H1 (cell line): ENCODE measurements at regions not wholly inside any gene's neighbourhood (a gene's known extent, or its start where the extent isn't known, plus 50 kb on each side); places are given as distances from the start of the nearest gene placed in this dataset.

ENCODE experiments used
- CTCF ChIA-PET: fragments of 300-600 bp; sonication (Branson Sonifier 250); formaldehyde crosslinking; loops from one replicate; lab custom pipeline; 2021; ENCODE audit not compliant: partially characterized antibody; lab: Charles Lee
- POLR2A ChIA-PET: fragments of 300-600 bp; sonication (Branson Sonifier 250); formaldehyde crosslinking; loops from one replicate; lab custom pipeline; 2021; ENCODE audit warnings: inconsistent platforms; ENCODE audit not compliant: partially characterized antibody; lab: Charles Lee
- DNase-seq, 2 experiments: peaks; one replicate each; pipeline versions ENCODE4 v3.0.0 to v3.0.0-alpha.2; 2010 to 2022; ENCODE audit warnings: low spot score in 2 of 2, low read depth in 1 of 2, mixed read lengths in 1 of 2
- FAIRE-seq: peaks from 2 replicates; lab custom pipeline; 2011; peaks lifted over from hg19 to GRCh38; lab: Jason Lieb, UNC
- H2AFZ ChIP-seq: 2 replicates; pipeline ENCODE4 v1.8.1; 2012; ENCODE audit warnings: low read length, inconsistent platforms
- H2AK5ac ChIP-seq: 2 replicates; pipeline ENCODE4 v1.6.1; 2013; ENCODE audit warnings: low read depth, low read length
- H2BK120ac ChIP-seq: replicated peaks from 2 replicates; pipeline ENCODE3; 2013; ENCODE audit warnings: low read depth, low read length, inconsistent platforms
- H2BK12ac ChIP-seq: 2 replicates; pipeline ENCODE4 v1.6.1; 2013; ENCODE audit warnings: low read depth, low read length
- H2BK15ac ChIP-seq: 2 replicates; pipeline ENCODE4 v1.6.1; 2013; ENCODE audit warnings: low read length
- H2BK20ac ChIP-seq: 2 replicates; pipeline ENCODE4 v1.6.1; 2013; ENCODE audit warnings: low read length
- H2BK5ac ChIP-seq: 2 replicates; pipeline ENCODE4 v1.6.1; 2013; ENCODE audit warnings: low read depth, low read length
- H3K14ac ChIP-seq: 2 replicates; pipeline ENCODE4 v1.6.1; 2013; ENCODE audit warnings: inconsistent platforms; ENCODE audit not compliant: insufficient read length
- H3K18ac ChIP-seq: 2 replicates; pipeline ENCODE4 v1.6.1; 2013; ENCODE audit warnings: low read length; ENCODE audit errors: extremely low read depth
- H3K23ac ChIP-seq: 2 replicates; pipeline ENCODE4 v1.6.1; 2013; ENCODE audit warnings: inconsistent platforms; ENCODE audit not compliant: insufficient read length
- H3K23me2 ChIP-seq: 2 replicates; pipeline ENCODE4 v1.6.1; 2013; ENCODE audit warnings: low read depth, low read length
- H3K27ac ChIP-seq: 2 replicates; pipeline ENCODE4 v1.6.1; 2011; ENCODE audit warnings: low read depth, low read length, inconsistent platforms
- H3K27me3 ChIP-seq, 4 experiments: replicated peaks in 1 of 4; 1 replicate in 1 of 4; 2 replicates in 3 of 4; pipeline versions ENCODE4 v1.6.1 to v1.8.1; 2011 to 2013; ENCODE audit warnings: low read length in 3 of 4, mild to moderate bottlenecking in 3 of 4, inconsistent platforms in 2 of 4, mixed read lengths in 2 of 4, moderate library complexity in 1 of 4; ENCODE audit not compliant: control insufficient read depth in 3 of 4, insufficient read depth in 3 of 4; ENCODE audit errors: extremely low read depth in 1 of 4
- H3K36me3 ChIP-seq, 4 experiments: 2 replicates each; pipeline versions ENCODE4 v1.6.1 to v1.8.1; 2011 to 2013; ENCODE audit warnings: mild to moderate bottlenecking in 4 of 4, low read length in 3 of 4, moderate library complexity in 2 of 4, control low read depth in 1 of 4, inconsistent platforms in 1 of 4; ENCODE audit not compliant: insufficient read depth in 4 of 4, control insufficient read depth in 2 of 4
- H3K4ac ChIP-seq: replicated peaks from 2 replicates; pipeline ENCODE3; 2013; ENCODE audit warnings: low read length, low read depth, mixed read lengths, inconsistent platforms; ENCODE audit not compliant: insufficient read length
- H3K4me1 ChIP-seq, 4 experiments: replicated peaks in 1 of 4; 1 replicate in 1 of 4; 2 replicates in 3 of 4; pipeline versions ENCODE4 v1.6.1 to v1.8.1; 2011 to 2013; ENCODE audit warnings: low read length in 3 of 4, inconsistent platforms in 2 of 4, mixed read lengths in 1 of 4; ENCODE audit not compliant: insufficient read depth in 4 of 4, control insufficient read depth in 3 of 4
- H3K4me2 ChIP-seq, 2 experiments: 2 replicates each; pipeline versions ENCODE4 v1.6.1 to v1.8.1; 2011 to 2013; ENCODE audit warnings: low read depth in 2 of 2, low read length in 2 of 2, control low read depth in 1 of 2, inconsistent platforms in 1 of 2, mild to moderate bottlenecking in 1 of 2; ENCODE audit not compliant: insufficient read depth in 1 of 2
- H3K4me3 ChIP-seq, 4 experiments: fragments of 200-600, 300-600 bp in 1 of 4; sonication (generic), shearing (Covaris generic), sonication (Bioruptor Twin) in 1 of 4; 2 replicates each; pipeline versions ENCODE4 v1.5.1 to v1.8.1; 2011 to 2016; ENCODE audit warnings: low read length in 4 of 4, low read depth in 3 of 4, control low read depth in 2 of 4, inconsistent platforms in 2 of 4, mild to moderate bottlenecking in 2 of 4, mixed read lengths in 1 of 4, moderate library complexity in 1 of 4; ENCODE audit not compliant: insufficient read depth in 2 of 4; ENCODE audit errors: extremely low read depth in 1 of 4
- H3K56ac ChIP-seq: replicated peaks from 2 replicates; pipeline ENCODE3; 2013; ENCODE audit warnings: low read depth, mild to moderate bottlenecking, mixed read lengths, low read length, inconsistent platforms; ENCODE audit not compliant: insufficient read length
- H3K79me1 ChIP-seq: 2 replicates; pipeline ENCODE4 v1.6.1; 2013; ENCODE audit warnings: low read depth, low read length, control low read depth
- H3K79me2 ChIP-seq, 2 experiments: 2 replicates each; pipeline versions ENCODE4 v1.6.1 to v1.8.1; 2012 to 2013; ENCODE audit warnings: low read length in 2 of 2, mild to moderate bottlenecking in 2 of 2, inconsistent platforms in 1 of 2; ENCODE audit not compliant: insufficient read depth in 2 of 2, control insufficient read depth in 1 of 2
- H3K9ac ChIP-seq, 4 experiments: replicated peaks in 1 of 4; 1 replicate in 1 of 4; 2 replicates in 3 of 4; pipeline versions ENCODE4 v1.6.1 to v1.8.1; 2011 to 2013; ENCODE audit warnings: low read depth in 3 of 4, low read length in 3 of 4, control low read depth in 2 of 4, mild to moderate bottlenecking in 2 of 4, moderate library complexity in 2 of 4, inconsistent platforms in 1 of 4; ENCODE audit errors: extremely low read depth in 1 of 4
- H3K9me3 ChIP-seq, 2 experiments: 2 replicates each; pipeline versions ENCODE4 v1.6.1 to v1.8.1; 2012 to 2013; ENCODE audit warnings: mild to moderate bottlenecking in 2 of 2, moderate library complexity in 2 of 2, control low read depth in 1 of 2, inconsistent platforms in 1 of 2, low read depth in 1 of 2, low read length in 1 of 2, mixed read lengths in 1 of 2; ENCODE audit not compliant: insufficient read depth in 2 of 2
- H4K20me1 ChIP-seq, 2 experiments: replicated peaks in 1 of 2; 2 replicates each; pipeline versions ENCODE3 to v1.8.1; 2011 to 2013; ENCODE audit warnings: inconsistent platforms in 2 of 2, low read length in 2 of 2, mild to moderate bottlenecking in 1 of 2; ENCODE audit not compliant: insufficient read depth in 2 of 2, control insufficient read depth in 1 of 2
- H4K5ac ChIP-seq: 2 replicates; pipeline ENCODE4 v1.6.1; 2013; ENCODE audit warnings: low read length, low read depth, mixed read lengths, inconsistent platforms; ENCODE audit not compliant: insufficient read length
- H4K8ac ChIP-seq: 2 replicates; pipeline ENCODE4 v1.8.0; 2013; ENCODE audit warnings: mild to moderate bottlenecking, moderate library complexity, low read length, inconsistent platforms; ENCODE audit not compliant: insufficient read depth; ENCODE audit errors: extremely low read depth
- H4K91ac ChIP-seq: replicated peaks from 2 replicates; pipeline ENCODE3; 2013; ENCODE audit warnings: low read length, mixed read lengths, inconsistent platforms; ENCODE audit not compliant: insufficient read length
- ASH2L ChIP-seq: fragments of 200-600, 300-600 bp; sonication (generic); IDR thresholded peaks from one replicate; pipeline ENCODE4 v1.7.1; 2017; ENCODE audit warnings: low read length
- BACH1 ChIP-seq: IDR thresholded peaks from 2 replicates; pipeline ENCODE4 v1.6.1; 2012; ENCODE audit warnings: low read length, improper control_type of control experiment
- EZH2 ChIP-seq: fragments of 200-600 bp; sonication (generic); IDR thresholded peaks from 2 replicates; pipeline ENCODE4 v1.7.1; 2012; ENCODE audit warnings: low read depth, mild to moderate bottlenecking, moderate library complexity, low read length, inconsistent platforms; ENCODE audit not compliant: severe bottlenecking
- JUND ChIP-seq: IDR thresholded peaks from 2 replicates; pipeline ENCODE4 v1.6.1; 2011; ENCODE audit warnings: mild to moderate bottlenecking, improper control_type of control experiment, low read length
- KDM5A ChIP-seq: fragments of 200-600 bp; IDR thresholded peaks from 2 replicates; pipeline ENCODE4 v1.7.1; 2012; ENCODE audit warnings: mild to moderate bottlenecking, low read length, inconsistent platforms, mixed read lengths
- MAFK ChIP-seq: IDR thresholded peaks from 2 replicates; pipeline ENCODE4 v1.6.1; 2012; ENCODE audit warnings: low read depth, mild to moderate bottlenecking, improper control_type of control experiment, low read length
- POLR2A ChIP-seq, 2 experiments: IDR thresholded peaks; 1 replicate in 1 of 2; 2 replicates in 1 of 2; pipeline ENCODE4 v1.6.1; 2011; ENCODE audit warnings: low read depth in 2 of 2, low read length in 2 of 2, mild to moderate bottlenecking in 2 of 2; ENCODE audit errors: control extremely low read depth in 1 of 2
- POU5F1 ChIP-seq: IDR thresholded peaks from 2 replicates; pipeline ENCODE4 v1.6.1; 2011; ENCODE audit warnings: low read depth, mild to moderate bottlenecking, low read length, moderate library complexity
- RAD21 ChIP-seq, 2 experiments: IDR thresholded peaks in 1 of 2; conservative IDR thresholded peaks in 1 of 2; 2 replicates each; pipeline ENCODE4 v1.6.1; 2011; ENCODE audit warnings: low read depth in 2 of 2, low read length in 2 of 2, improper control_type of control experiment in 1 of 2, inconsistent platforms in 1 of 2, mild to moderate bottlenecking in 1 of 2, moderate library complexity in 1 of 2
- SP2 ChIP-seq: IDR thresholded peaks from 2 replicates; pipeline ENCODE4 v1.6.1; 2012; ENCODE audit warnings: mild to moderate bottlenecking, low read length, inconsistent platforms
- SRF ChIP-seq: IDR thresholded peaks from 2 replicates; pipeline ENCODE4 v1.6.1; 2011; ENCODE audit warnings: mild to moderate bottlenecking, low read depth, low read length, moderate library complexity
- WGBS, 2 experiments: shearing (Covaris generic) in 1 of 2; methylation state at CpG; one replicate each; pipeline versions ENCODE4 v1.1.6 to v1.1.7; 2013 to 2015; ENCODE audit warnings: low lambda C conversion rate in 2 of 2, mixed read lengths in 2 of 2, inconsistent platforms in 1 of 2, low coverage in 1 of 2, missing lambda C conversion rate in 1 of 2; ENCODE audit not compliant: insufficient replicate concordance in 2 of 2, insufficient coverage in 1 of 2, insufficient read length in 1 of 2; ENCODE audit errors: extremely low coverage in 1 of 2, missing lambda C conversion rate in 1 of 2; 5-methylcytosine and 5-hydroxymethylcytosine counted together
- TF ChIP-seq, protein P1 (sequence below): IDR thresholded peaks from 2 replicates; pipeline ENCODE4 v1.6.1; 2012; ENCODE audit warnings: inconsistent platforms
- TF ChIP-seq, protein P2 (sequence below): IDR thresholded peaks from 2 replicates; pipeline ENCODE4 v1.6.1; 2012; ENCODE audit warnings: low read length, inconsistent platforms

DNA sequence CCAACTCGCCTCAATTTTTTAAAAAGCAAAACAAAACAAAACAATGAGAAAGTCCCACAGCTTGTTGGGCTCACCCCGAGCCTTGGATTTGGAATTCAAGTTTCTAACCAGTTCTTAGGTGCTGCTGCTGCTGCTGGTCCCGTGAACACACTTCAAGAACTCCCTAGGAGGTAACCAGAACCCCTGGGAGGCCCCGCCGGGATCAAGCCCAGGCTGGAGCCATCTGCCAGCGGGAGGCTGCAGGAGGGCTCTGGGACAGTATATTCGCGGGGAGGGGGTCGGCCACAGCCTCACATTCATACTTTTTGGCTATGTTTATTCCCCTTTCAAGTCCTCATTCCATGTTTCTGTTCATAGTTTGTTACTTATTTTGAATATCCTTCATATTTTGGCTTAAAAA lies 223.4 kb downstream of the TFCP2L1 start:
- Histone ChIP-seq H3K79me2 (no peaks in the 10 kb centered on the region), H3K9me3 (no peaks in the 10 kb centered on the region), H2BK120ac (no peak overlapping the region), H3K23ac (no peak overlapping the region), H2BK12ac (no peak overlapping the region), H2AFZ (no peak overlapping the region), H3K4me3 (no peak overlapping the region), H2BK15ac (no peak overlapping the region), H2AK5ac (no peak overlapping the region), H4K20me1 (no peaks in the 10 kb centered on the region), H3K79me1 (no peaks in the 10 kb centered on the region), H3K4ac (no peak overlapping the region), H3K9ac (no peak overlapping the region), H3K4me1 (peaks cover 0 to 15% (median 4%) of the 10 kb centered on the region in 4 experiments; a peak in 6 of 7 replicates), H4K8ac (no peak overlapping the region), H3K4me2 (no peak overlapping the region), H3K18ac (no peak overlapping the region), H2BK5ac (no peak overlapping the region), H3K36me3 (no peaks in the 10 kb centered on the region), H3K14ac (no peak overlapping the region), H3K23me2 (no peaks in the 10 kb centered on the region), H3K27ac (no peak overlapping the region), H3K56ac (no peak overlapping the region), H2BK20ac (no peak overlapping the region), H4K91ac (no peak overlapping the region), H3K27me3 (peaks cover 0 to 21% (median 4%) of the 10 kb centered on the region in 4 experiments; a peak in 2 of 7 replicates), H4K5ac (no peak overlapping the region)
- ChIA-PET POLR2A (interaction anchor here (1.1 to 4.5 kb wide), 2 partner anchors 10 to 13 kb away, joined by 3 to 35 read pairs; no protein-coding TSS in a partner anchor), CTCF (interaction anchor here (1.0 to 3.8 kb wide), 7 partner anchors 9 to 381 kb away, joined by 3 to 15 read pairs (median 5); no protein-coding TSS in a partner anchor)
- 97% methylated on average over 9 of the region's 9 CpGs; no CpG with 5 or more reads in 1 of the 2 experiments for WGBS, 2 experiments
- DNase-seq (no peak), FAIRE-seq (no peak)
- TF ChIP-seq, protein P1, sequence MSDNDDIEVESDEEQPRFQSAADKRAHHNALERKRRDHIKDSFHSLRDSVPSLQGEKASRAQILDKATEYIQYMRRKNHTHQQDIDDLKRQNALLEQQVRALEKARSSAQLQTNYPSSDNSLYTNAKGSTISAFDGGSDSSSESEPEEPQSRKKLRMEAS: no peak
- TF ChIP-seq KDM5A (no peak), MAFK (no peak), JUND (no peak), POU5F1 (no peak), SRF (no peak), RAD21 (IDR thresholded peaks at IDR 0.05 in 1 of 2, conservative IDR thresholded peaks at IDR 0.05 in 1 of 2; ENCODE audit: low read depth in 2 of 2, low read length in 2 of 2) (no peak), BACH1 (no peak), POLR2A (IDR thresholded peaks at IDR 0.05; ENCODE audit: control extremely low read depth in 1 of 2, low read depth in 2 of 2, low read length in 2 of 2) (no peak), EZH2 (no peak), ASH2L (no peak), SP2 (no peak)
- TF ChIP-seq, protein P2, sequence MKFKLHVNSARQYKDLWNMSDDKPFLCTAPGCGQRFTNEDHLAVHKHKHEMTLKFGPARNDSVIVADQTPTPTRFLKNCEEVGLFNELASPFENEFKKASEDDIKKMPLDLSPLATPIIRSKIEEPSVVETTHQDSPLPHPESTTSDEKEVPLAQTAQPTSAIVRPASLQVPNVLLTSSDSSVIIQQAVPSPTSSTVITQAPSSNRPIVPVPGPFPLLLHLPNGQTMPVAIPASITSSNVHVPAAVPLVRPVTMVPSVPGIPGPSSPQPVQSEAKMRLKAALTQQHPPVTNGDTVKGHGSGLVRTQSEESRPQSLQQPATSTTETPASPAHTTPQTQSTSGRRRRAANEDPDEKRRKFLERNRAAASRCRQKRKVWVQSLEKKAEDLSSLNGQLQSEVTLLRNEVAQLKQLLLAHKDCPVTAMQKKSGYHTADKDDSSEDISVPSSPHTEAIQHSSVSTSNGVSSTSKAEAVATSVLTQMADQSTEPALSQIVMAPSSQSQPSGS: no peak
